ENCODE measurements at regions not wholly inside any gene's neighbourhood (a gene's known extent, or its start where the extent isn't known, plus 50 kb on each side); places are given as distances from the start of the nearest gene placed in this dataset.

DNA sequence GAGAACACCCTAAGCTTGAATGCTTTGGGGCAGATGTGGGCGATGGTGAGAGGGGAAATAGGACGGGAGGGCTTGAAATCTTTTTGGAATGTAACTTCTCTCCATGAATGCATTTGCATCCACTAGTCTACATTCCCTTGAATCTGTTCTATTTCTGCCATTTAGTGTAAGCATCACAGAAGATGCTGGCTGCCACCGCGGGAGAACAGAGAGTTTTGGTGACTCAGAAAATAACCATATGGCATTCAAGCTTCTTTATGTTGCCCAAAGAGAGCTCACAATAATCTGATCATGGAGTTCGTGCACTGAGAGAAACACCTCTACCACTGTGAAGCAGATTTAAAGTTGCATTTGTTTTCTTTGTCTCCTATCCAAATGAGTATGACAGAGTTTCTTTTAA, 52.6 kb upstream of the OTX2 start:
- Histone ChIP-seq H3K9me3 (no peaks in the 10 kb centered on the region), H3K36me3 (no peaks in the 10 kb centered on the region), H3K27me3 (peaks cover 9% of the 10 kb centered on the region), H3K4me3 (no peak overlapping the region), H3K27ac (no peak overlapping the region), H3K4me1 (no peaks in the 10 kb centered on the region)
- WGBS, 2 donors (ENCODE audit: low coverage in 1 of 2) = 56 to 61% methylated on average over 4 to 5 of the region's 5 CpGs
- TF ChIP-seq POLR2AphosphoS5 (IDR thresholded peaks at IDR 0.05) (no peak), EP300 (IDR thresholded peaks at IDR 0.05) (no peak), POLR2A (IDR thresholded peaks at IDR 0.05) (no peak)
- TF ChIP-seq, protein P1, sequence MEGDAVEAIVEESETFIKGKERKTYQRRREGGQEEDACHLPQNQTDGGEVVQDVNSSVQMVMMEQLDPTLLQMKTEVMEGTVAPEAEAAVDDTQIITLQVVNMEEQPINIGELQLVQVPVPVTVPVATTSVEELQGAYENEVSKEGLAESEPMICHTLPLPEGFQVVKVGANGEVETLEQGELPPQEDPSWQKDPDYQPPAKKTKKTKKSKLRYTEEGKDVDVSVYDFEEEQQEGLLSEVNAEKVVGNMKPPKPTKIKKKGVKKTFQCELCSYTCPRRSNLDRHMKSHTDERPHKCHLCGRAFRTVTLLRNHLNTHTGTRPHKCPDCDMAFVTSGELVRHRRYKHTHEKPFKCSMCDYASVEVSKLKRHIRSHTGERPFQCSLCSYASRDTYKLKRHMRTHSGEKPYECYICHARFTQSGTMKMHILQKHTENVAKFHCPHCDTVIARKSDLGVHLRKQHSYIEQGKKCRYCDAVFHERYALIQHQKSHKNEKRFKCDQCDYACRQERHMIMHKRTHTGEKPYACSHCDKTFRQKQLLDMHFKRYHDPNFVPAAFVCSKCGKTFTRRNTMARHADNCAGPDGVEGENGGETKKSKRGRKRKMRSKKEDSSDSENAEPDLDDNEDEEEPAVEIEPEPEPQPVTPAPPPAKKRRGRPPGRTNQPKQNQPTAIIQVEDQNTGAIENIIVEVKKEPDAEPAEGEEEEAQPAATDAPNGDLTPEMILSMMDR (IDR thresholded peaks at IDR 0.05) = no peak
- no peak for ATAC-seq

DNA sequence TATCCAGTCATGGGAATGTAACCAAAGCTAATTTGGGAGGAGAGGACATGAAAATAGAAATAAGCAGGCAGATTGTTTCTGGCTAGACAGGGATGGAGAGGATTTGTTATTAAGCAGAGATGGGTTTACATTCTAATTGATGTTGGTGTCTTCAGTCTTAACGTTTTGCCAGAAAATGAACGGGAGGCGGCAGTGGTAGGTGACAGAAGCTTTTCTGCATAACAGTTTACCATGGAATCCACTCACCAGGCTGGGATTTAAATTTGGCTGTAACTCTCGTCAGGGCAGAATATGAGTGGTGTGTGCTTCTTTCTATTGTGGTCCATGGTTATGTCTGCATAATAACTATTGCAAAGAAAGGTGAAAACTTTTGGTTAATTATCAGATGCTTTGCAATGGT, 50.2 kb upstream of the OTX2 start:
- 28 to 35% methylated on average over 4 of the region's 4 CpGs for WGBS, 2 donors (ENCODE audit: low coverage in 1 of 2)
- TF ChIP-seq, protein P1 (IDR thresholded peaks at IDR 0.05) = no peak
- TF ChIP-seq EP300 (IDR thresholded peaks at IDR 0.05) = no peak
- no peak for TF ChIP-seq POLR2AphosphoS5 (IDR thresholded peaks at IDR 0.05)
- no peak for TF ChIP-seq POLR2A (IDR thresholded peaks at IDR 0.05)
- H3K27ac ChIP-seq = no peak overlapping the region
- H3K27me3 ChIP-seq = peaks cover 30% of the 10 kb centered on the region
- H3K36me3 ChIP-seq = no peaks in the 10 kb centered on the region
- H3K4me1 ChIP-seq = no peaks in the 10 kb centered on the region
- H3K9me3 ChIP-seq = no peaks in the 10 kb centered on the region
- no peak overlapping the region for H3K4me3 ChIP-seq
- no peak for ATAC-seq

Measured in gastroesophageal sphincter (tissue), 4 donors.